K562 (cell line): ENCODE measurements at regions not wholly inside any gene's neighbourhood (a gene's known extent, or its start where the extent isn't known, plus 50 kb on each side); places are given as distances from the start of the nearest gene placed in this dataset.

Experiments
- EWSR1 ChIP-seq: fragments of 450-650 bp; IDR thresholded peaks from 2 replicates; pipeline ENCODE4 v1.6.1; 2018; ENCODE audit warnings: borderline replicate concordance, mild to moderate bottlenecking, low read depth, moderate library complexity; ENCODE audit not compliant: partially characterized antibody
- HNRNPUL1 ChIP-seq: fragments of 200-400 bp; formaldehyde crosslinking; IDR thresholded peaks from 2 replicates; pipeline ENCODE4 v1.6.1; 2017; ENCODE audit warnings: low read length
- RB1 ChIP-seq: fragments of 450-650 bp; IDR thresholded peaks from 2 replicates; pipeline ENCODE4 v1.6.1; 2017; ENCODE audit warnings: low read depth, mild to moderate bottlenecking
- U2AF1 ChIP-seq: fragments of 200-400 bp; formaldehyde crosslinking; optimal IDR thresholded peaks from 2 replicates; pipeline ENCODE3; 2017; ENCODE audit warnings: mild to moderate bottlenecking, low read depth, low read length, moderate library complexity
- XRCC5 ChIP-seq: fragments of 200-400 bp; formaldehyde crosslinking; IDR thresholded peaks from 2 replicates; pipeline ENCODE4 v1.6.1; 2017; ENCODE audit warnings: low read depth, mild to moderate bottlenecking, low read length
- TF ChIP-seq, protein P1 (sequence below): fragments of 250-450 bp; sonication (Bioruptor Pico); IDR thresholded peaks from 2 replicates; pipeline ENCODE4 v1.4.0; 2020; ENCODE audit warnings: mild to moderate bottlenecking, moderate library complexity
- TF ChIP-seq, protein P2 (sequence below), 2 experiments: fragments of 450-650 bp; conservative IDR thresholded peaks; 2 replicates each; pipeline ENCODE4 v1.6.1; 2017; ENCODE audit warnings: mild to moderate bottlenecking in 2 of 2, moderate library complexity in 2 of 2
- TF ChIP-seq, protein P3 (sequence below): fragments of 250-450 bp; sonication (Bioruptor Pico); IDR thresholded peaks from 2 replicates; pipeline ENCODE4 v1.8.0; 2022; ENCODE audit warnings: moderate library complexity, mild to moderate bottlenecking, inconsistent platforms

DNA sequence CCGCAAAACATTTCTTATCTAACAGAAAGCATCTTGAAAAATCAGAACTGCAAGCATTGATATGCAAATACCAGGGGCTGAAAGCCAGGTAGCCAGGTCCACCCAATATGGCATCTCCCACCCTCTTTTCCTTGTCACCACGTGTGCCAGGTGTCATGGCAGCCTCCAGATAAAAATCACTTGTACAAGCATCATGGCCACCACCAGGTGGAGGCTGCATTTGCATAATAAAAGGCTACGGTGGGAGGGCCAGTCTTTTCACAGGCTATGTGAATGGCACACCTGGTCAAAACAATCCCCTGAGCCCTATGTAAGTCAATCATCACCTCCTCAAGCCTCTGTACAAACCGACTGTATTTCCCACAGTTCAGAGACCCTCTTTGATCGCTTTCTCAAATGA lies 1233.1 kb upstream of the ALCAM start (continued):
- TF ChIP-seq, protein P1, sequence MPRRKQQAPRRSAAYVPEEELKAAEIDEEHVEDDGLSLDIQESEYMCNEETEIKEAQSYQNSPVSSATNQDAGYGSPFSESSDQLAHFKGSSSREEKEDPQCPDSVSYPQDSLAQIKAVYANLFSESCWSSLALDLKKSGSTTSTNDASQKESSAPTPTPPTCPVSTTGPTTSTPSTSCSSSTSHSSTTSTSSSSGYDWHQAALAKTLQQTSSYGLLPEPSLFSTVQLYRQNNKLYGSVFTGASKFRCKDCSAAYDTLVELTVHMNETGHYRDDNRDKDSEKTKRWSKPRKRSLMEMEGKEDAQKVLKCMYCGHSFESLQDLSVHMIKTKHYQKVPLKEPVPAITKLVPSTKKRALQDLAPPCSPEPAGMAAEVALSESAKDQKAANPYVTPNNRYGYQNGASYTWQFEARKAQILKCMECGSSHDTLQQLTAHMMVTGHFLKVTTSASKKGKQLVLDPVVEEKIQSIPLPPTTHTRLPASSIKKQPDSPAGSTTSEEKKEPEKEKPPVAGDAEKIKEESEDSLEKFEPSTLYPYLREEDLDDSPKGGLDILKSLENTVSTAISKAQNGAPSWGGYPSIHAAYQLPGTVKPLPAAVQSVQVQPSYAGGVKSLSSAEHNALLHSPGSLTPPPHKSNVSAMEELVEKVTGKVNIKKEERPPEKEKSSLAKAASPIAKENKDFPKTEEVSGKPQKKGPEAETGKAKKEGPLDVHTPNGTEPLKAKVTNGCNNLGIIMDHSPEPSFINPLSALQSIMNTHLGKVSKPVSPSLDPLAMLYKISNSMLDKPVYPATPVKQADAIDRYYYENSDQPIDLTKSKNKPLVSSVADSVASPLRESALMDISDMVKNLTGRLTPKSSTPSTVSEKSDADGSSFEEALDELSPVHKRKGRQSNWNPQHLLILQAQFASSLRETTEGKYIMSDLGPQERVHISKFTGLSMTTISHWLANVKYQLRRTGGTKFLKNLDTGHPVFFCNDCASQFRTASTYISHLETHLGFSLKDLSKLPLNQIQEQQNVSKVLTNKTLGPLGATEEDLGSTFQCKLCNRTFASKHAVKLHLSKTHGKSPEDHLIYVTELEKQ: no peak
- TF ChIP-seq, protein P2, sequence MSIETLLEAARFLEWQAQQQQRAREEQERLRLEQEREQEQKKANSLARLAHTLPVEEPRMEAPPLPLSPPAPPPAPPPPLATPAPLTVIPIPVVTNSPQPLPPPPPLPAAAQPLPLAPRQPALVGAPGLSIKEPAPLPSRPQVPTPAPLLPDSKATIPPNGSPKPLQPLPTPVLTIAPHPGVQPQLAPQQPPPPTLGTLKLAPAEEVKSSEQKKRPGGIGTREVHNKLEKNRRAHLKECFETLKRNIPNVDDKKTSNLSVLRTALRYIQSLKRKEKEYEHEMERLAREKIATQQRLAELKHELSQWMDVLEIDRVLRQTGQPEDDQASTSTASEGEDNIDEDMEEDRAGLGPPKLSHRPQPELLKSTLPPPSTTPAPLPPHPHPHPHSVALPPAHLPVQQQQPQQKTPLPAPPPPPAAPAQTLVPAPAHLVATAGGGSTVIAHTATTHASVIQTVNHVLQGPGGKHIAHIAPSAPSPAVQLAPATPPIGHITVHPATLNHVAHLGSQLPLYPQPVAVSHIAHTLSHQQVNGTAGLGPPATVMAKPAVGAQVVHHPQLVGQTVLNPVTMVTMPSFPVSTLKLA (conservative IDR thresholded peaks at IDR 0.05): no peak
- TF ChIP-seq EWSR1 (no peak), RB1 (no peak), HNRNPUL1 (no peak), U2AF1 (no peak), XRCC5 (no peak)
- TF ChIP-seq, protein P3, sequence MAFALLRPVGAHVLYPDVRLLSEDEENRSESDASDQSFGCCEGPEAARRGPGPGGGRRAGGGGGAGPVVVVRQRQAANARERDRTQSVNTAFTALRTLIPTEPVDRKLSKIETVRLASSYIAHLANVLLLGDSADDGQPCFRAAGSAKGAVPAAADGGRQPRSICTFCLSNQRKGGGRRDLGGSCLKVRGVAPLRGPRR (CRISPR knock-in tag): no peak
